ENCODE measurements at regions not wholly inside any gene's neighbourhood (a gene's known extent, or its start where the extent isn't known, plus 50 kb on each side); places are given as distances from the start of the nearest gene placed in this dataset.

DNA sequence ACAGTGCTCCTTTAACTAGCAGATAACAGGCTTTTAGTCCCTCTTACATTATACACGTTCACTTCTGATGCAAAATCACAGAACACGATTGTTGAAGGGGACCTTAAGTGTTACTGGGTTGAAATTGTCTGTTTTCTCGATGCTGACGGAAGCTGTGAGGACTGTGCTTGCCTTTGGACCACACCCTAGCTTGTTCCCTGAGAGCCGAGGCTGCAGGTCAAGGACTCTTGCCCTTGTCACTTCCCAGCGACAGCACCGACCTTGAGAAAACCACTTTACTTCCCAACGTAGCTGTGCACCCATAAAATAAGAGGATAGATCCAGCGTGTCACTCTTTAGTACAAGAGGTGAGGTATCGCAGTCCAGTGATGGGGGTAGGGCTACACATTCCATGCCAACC is 701.0 kb downstream of the DCDC2C start:
- Histone ChIP-seq H3K9me3 (no peaks in the 10 kb centered on the region), H3K27ac (no peak overlapping the region), H3K27me3 (no peaks in the 10 kb centered on the region), H3K36me3 (no peaks in the 10 kb centered on the region), H3K4me1 (no peaks in the 10 kb centered on the region), H3K4me3 (no peak overlapping the region)
- DNase-seq = no peak
- TF ChIP-seq, protein P1, sequence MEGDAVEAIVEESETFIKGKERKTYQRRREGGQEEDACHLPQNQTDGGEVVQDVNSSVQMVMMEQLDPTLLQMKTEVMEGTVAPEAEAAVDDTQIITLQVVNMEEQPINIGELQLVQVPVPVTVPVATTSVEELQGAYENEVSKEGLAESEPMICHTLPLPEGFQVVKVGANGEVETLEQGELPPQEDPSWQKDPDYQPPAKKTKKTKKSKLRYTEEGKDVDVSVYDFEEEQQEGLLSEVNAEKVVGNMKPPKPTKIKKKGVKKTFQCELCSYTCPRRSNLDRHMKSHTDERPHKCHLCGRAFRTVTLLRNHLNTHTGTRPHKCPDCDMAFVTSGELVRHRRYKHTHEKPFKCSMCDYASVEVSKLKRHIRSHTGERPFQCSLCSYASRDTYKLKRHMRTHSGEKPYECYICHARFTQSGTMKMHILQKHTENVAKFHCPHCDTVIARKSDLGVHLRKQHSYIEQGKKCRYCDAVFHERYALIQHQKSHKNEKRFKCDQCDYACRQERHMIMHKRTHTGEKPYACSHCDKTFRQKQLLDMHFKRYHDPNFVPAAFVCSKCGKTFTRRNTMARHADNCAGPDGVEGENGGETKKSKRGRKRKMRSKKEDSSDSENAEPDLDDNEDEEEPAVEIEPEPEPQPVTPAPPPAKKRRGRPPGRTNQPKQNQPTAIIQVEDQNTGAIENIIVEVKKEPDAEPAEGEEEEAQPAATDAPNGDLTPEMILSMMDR (IDR thresholded peaks at IDR 0.05) = no peak
- intact Hi-C loops (cut with DNase I; ENCODE audit: low total_unique reads) = no loop called here

- no peak for DNase-seq
- H3K27me3 ChIP-seq = no peaks in the 10 kb centered on the region
- intact Hi-C loops (cut with DNase I; ENCODE audit: low total_unique reads) = no loop called here
- TF ChIP-seq, protein P1 (IDR thresholded peaks at IDR 0.05) = no peak
- H3K36me3 ChIP-seq = no peaks in the 10 kb centered on the region
- H3K27ac ChIP-seq = no peak overlapping the region
- H3K9me3 ChIP-seq = no peaks in the 10 kb centered on the region
- no peak overlapping the region for H3K4me3 ChIP-seq
- no peaks in the 10 kb centered on the region for H3K4me1 ChIP-seq
Measured at GRCh38 chr2:4408321-4408720, 704.9 kb downstream of the DCDC2C start.

- intact Hi-C loops (cut with DNase I; ENCODE audit: low total_unique reads) = no loop called here
- TF ChIP-seq, protein P1 (IDR thresholded peaks at IDR 0.05) = no peak
- H3K36me3 ChIP-seq = no peaks in the 10 kb centered on the region
Measured at GRCh38 chr2:4412637-4413187, 709.3 kb downstream of the DCDC2C start.

GRCh38 chr2:4415171-4415570 is 711.8 kb downstream of the DCDC2C start:
- Histone ChIP-seq H3K36me3 (no peaks in the 10 kb centered on the region), H3K27me3 (no peaks in the 10 kb centered on the region), H3K27ac (no peak overlapping the region), H3K4me1 (no peaks in the 10 kb centered on the region), H3K4me3 (no peak overlapping the region), H3K9me3 (no peaks in the 10 kb centered on the region)
- DNase-seq = no peak
- TF ChIP-seq, protein P1 (IDR thresholded peaks at IDR 0.05) = no peak
- intact Hi-C loops (cut with DNase I; ENCODE audit: low total_unique reads) = no loop called here

More at GRCh38 chr2:4412637-4413187, 709.3 kb downstream of the DCDC2C start:
- no peaks in the 10 kb centered on the region for H3K4me1 ChIP-seq
- no peak for DNase-seq
- no peak overlapping the region for H3K27ac ChIP-seq
- no peak overlapping the region for H3K4me3 ChIP-seq
- no peaks in the 10 kb centered on the region for H3K9me3 ChIP-seq
- H3K27me3 ChIP-seq = no peaks in the 10 kb centered on the region

GRCh38 chr2:4415810-4416413 is 712.5 kb downstream of the DCDC2C start:
- no peaks in the 10 kb centered on the region for H3K4me1 ChIP-seq
- no peak overlapping the region for H3K27ac ChIP-seq
- intact Hi-C loops (cut with DNase I; ENCODE audit: low total_unique reads) = no loop called here
- TF ChIP-seq, protein P1 (IDR thresholded peaks at IDR 0.05) = no peak
- DNase-seq = no peak
- no peak overlapping the region for H3K4me3 ChIP-seq
- H3K27me3 ChIP-seq = no peaks in the 10 kb centered on the region
- H3K9me3 ChIP-seq = no peaks in the 10 kb centered on the region
- no peaks in the 10 kb centered on the region for H3K36me3 ChIP-seq
